Left lobe of liver (tissue), 2 donors: ENCODE measurements at regions not wholly inside any gene's neighbourhood (a gene's known extent, or its start where the extent isn't known, plus 50 kb on each side); places are given as distances from the start of the nearest gene placed in this dataset.

ENCODE experiments used
- ATAC-seq: fragments of 200-7000 bp; cut with Tn5 transposase; one replicate; pipeline ENCODE4 v1.9.1; 2020; ENCODE audit warnings: mild to moderate bottlenecking, moderate library complexity
- DNase-seq: peaks from one replicate; pipeline ENCODE4 v3.0.0-alpha.2; 2020; ENCODE audit warnings: low spot score
- donor health status: DM: no; HTN: no; CAD: no; lungs with moderate emphysema.
- donor health status: DM: no; HTN: yes; CAD: no.

DNA sequence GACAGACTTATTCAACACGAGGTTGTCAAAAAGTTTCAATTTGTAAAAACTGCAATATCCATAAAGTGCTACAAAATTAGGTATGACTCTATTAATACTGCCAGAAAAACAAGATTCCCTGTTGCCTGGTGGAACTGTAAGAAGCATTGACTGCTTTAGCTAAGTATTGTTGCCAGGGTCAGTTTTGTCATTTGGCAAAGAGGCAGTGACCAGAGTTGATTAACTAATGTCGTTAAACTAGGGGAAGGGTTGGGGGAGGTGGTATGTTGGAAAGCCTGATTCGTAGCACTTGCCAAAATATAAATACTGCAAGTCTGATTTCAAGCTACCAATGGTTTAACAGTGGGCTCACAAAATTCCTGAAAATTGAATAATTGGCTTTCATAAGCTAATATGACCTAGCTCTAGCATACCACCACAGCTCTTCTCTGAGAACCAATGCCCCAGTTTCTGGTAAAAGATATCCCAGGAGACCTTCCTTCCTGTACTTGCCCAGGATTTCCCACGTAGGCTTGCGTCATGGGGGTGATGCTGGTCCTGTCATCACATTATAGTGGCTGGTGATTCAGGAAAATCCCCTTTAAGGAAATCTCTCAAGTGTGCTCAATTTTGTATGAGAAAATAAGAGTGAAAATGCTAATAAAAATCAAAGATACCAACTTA lies 266.4 kb upstream of the TBC1D5 start:
- ATAC-seq: no peak
- DNase-seq: no peak

DNA sequence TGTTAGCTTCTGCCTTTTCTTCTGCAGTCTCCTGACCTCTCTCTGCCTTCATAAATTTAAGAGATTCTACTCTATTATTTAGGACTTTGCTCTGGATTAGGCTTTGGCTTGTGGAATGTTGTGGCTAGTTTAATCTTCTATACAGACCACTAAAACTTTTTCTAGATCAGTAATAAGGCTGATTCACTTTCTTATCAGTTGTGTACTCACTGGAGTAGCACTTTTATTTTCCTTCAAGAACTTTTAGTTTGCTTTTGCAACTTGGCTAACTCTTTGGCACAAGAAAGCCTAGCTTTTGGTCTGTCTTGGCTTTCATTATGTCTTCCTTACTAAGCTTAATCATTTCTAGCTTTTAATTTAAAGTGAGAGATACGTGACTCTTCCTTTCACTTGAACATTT lies 265.5 kb upstream of the TBC1D5 start:
- ATAC-seq: no peak
- no peak for DNase-seq

DNA sequence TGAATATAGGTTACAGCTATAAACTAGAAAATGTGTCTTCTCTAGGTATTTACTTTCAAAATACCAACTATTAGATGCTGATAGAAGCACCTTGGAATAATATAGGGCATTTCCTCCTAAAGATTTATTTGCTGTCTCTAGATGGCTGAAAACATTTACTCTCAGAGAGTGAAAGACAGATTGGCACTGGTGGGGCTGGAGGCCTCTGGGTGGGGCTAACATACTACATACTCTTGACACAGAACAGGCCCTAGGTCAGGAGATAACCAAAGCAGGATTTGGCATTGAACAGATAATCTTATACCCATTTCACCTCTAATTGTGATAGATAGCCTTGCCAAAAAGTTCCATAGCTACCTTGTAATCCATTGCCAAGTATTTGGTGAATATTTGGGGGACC lies 253.3 kb upstream of the TBC1D5 start:
- no peak for DNase-seq
- ATAC-seq: no peak

DNA sequence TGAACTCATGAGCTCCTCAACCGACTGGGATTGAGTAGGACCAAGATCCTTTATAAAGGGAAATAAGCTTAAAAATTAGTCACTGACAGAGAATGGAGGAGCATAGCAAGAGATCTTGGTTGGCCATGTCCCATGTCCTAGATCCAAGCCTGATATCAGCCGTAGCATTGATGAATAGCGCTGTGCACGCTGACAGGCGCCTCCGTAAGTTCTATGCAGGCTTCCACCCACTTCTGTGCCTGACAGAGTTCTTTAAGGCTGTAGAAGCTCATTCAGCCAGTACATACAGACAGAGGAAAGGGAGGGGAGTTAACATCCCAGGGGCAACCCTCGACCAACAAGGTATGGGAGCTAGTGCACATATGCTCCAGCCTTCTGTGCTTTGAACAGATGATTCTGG lies 251.7 kb upstream of the TBC1D5 start:
- DNase-seq: no peak
- ATAC-seq: no peak

DNA sequence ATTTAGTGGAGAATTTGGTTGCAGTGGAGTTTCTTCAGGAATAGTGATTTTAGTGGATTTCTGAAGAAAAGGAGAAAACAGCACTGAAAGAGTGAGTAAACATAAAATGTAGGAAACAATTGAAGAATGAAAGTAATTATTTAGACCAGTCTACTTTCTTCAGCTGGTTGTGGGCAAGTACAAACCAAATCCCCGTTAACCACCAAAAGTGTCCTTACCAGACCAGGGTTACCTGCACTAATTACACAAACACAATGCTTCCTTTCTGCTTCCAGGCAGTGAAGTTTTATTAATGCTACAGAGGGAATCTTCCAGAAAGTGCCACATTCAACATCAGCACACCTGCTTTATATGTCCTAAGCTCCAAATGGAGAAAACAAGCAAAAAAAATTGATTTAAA lies 248.0 kb upstream of the TBC1D5 start:
- ATAC-seq: no peak
- DNase-seq: no peak

DNA sequence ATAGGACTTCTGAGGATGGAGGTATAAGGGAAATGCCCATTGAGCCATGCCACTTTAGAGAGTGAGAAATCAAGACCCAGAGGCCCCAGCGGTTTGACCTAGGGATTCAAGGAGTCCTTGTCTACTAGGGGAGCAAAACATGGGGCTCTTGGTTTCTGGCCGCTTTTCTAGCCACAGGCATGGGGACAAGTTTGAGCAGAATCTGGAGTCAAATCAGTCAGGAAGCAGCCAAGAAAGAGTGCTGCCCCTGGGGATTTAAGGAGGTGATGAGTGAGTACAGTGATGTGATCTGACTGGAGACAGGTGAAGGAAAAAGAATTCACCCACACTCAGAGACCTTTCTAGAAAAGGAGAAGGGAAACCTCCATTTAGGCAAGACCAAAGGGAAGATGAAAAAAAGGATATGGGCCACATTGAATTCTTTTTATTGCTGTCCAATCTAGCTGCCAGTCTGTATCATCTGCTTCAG lies 244.0 kb upstream of the TBC1D5 start:
- no peak for DNase-seq

GRCh38 chr3:17985658-17986347 lies 243.4 kb upstream of the TBC1D5 start:
- ATAC-seq (no peak), DNase-seq (no peak)

More for the DNA sequence above, 244.0 kb upstream of the TBC1D5 start:
- ATAC-seq: no peak

- ATAC-seq (no peak), DNase-seq (no peak)
These were observed 240.7 kb upstream of the TBC1D5 start for GRCh38 chr3:17983106-17983505.

DNA sequence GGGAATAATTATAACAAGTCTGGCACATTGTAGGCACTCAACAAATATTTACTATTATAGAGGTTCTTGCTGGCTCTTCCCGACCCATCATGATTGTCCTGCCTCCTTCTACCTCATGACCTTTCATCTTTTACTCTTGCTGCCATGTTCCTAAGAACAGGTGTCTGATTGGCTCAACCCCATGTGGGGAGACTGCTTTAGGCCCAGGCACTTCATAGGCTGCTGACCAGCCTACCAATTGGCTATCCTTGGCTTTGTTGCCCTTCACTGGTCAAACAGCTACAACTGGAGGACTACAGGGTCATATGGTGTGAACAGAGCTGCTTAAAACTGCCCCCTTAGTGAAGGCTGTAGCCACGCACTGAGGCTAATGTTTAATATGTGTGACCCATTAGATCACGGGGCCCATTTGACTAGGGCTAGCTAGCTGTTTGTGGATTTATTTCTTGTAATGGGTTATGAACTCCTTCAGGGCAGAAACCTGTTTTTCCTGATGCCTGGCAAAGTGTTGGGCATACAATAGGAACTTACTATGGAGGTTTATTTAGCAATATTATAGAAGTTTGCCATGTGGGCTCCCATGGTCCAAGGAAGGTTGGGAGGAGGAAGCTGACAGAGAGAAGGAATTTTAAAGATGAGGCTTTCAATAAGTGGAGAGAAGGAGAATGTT lies 239.9 kb upstream of the TBC1D5 start:
- ATAC-seq: no peak
- DNase-seq: no peak

DNA sequence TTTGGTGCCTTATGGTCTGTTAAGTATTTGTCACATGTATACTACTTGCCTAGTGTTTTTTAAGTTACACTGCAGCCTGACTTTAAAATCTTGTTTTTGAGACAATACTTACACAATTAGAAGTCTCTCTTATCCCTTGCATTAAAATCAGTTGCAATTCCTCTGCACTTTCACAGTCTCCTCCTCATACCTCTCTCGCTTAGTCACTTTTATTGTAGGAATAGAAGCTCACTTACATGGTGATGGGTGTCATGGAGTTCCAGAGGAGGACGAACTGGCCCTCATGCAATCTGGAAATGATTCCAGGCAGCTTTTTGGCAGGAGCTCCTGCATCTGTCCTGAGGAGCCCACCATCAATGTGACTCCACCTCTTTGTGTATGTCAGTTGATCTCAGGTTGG lies 238.4 kb upstream of the TBC1D5 start:
- DNase-seq (no peak), ATAC-seq (no peak)

- ATAC-seq (no peak), DNase-seq (no peak)
These were observed 237.5 kb upstream of the TBC1D5 start for GRCh38 chr3:17979911-17980310.

DNA sequence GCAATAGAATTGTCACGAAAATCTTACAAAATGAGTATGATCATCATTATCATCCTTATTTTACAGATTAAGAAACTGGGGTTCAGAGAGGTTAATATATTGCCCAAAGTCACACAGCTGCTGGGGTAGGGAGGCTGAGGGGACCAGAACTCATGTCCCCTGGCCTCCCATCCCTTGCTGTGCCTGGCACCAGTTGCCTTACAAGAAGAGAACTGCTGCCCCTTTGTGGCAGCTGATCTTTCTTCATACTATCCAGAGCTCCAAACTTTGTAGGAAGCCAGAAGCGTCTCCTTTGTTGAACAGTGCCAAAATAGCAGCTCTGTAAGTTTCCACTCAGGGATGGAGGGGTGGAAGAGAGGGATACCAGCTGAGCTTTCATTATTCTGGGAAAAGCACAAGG lies 236.8 kb upstream of the TBC1D5 start:
- ATAC-seq (no peak), DNase-seq (no peak)

GRCh38 chr3:17974206-17974841 lies 231.9 kb upstream of the TBC1D5 start:
- ATAC-seq (no peak), DNase-seq (no peak)

DNA sequence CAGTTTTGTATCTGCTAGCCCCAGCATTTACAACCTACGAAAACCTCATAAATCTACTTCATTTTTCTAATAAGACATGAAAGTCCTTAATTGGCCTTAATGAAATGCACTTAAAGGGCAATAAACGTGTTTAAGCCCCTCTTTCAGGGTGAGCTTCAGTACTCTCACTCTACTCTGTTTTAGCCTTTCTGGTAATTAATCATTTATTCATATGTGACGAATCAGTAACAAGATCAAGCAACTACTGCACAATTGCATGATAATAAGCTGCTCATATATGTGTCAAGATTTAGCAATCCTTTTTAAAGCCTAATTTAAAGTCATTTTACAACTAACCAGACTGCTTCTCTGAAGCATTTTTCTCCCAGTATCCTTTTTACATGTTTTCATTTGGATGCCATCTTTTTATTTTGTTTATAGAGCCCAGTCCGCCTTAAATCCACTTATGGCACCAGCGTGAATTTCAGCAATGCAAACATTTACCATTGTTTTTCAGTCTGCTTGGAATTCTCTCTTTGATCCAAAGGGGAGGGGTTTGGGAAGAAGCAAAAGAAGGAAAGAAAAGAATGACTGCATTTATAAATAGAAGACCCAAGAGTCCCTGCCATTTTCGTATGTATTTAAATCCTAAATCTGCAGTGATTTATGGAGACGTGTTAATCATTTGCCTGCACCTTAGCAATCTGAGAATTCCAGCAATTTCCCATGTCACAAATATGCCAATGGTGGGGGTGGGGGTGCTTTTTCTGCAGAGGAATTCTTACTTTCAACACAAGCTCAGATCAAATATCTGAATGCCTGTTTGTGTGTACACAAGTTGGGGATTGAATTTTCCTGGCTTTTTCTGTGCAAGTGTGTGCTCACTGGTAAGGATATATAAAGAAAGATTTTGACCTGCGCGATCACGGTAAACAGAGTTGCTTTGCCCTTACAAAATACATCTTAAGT lies 230.8 kb upstream of the TBC1D5 start:
- ATAC-seq (no peak), DNase-seq (no peak)

GRCh38 chr3:17972476-17972875 lies 230.0 kb upstream of the TBC1D5 start:
- ATAC-seq (no peak), DNase-seq (no peak)

- ATAC-seq (no peak), DNase-seq (no peak)
These were observed 229.6 kb upstream of the TBC1D5 start for GRCh38 chr3:17972030-17972429.

- no peak for ATAC-seq
- no peak for DNase-seq
These were observed 227.6 kb upstream of the TBC1D5 start for GRCh38 chr3:17969985-17970568.

GRCh38 chr3:17969244-17969643 lies 226.8 kb upstream of the TBC1D5 start:
- ATAC-seq (no peak), DNase-seq (no peak)

DNA sequence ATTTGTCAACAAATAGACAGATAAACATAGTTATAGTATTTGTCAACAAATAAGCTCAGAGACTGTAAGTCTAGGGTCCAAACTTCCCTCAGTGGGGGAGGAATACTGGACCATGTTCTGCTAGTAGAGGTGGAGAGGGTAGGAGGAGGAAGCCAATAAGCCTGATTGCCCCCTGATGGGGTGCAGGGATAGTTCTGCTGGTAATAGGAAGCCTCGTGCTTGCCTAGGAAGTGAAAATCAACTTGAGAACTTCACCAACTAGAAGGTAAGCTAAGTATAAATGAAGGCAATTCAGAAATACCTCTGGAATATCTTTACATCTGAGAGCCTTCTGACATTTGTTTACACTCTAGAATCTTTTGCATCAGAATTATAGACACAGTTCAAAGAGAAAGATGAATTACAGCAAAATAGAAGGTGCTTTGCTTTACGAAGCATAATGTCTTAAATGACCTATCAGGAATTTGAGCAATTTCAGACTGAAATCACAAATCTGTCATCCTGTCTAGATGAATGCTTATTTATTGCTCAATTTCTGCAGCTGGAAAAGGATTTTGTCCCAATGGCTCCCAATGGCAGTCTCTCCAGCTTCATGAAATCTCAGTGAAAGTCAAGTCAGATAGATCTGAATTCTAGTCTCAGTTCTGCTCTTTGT lies 225.6 kb upstream of the TBC1D5 start:
- ATAC-seq: no peak
- DNase-seq: no peak

DNA sequence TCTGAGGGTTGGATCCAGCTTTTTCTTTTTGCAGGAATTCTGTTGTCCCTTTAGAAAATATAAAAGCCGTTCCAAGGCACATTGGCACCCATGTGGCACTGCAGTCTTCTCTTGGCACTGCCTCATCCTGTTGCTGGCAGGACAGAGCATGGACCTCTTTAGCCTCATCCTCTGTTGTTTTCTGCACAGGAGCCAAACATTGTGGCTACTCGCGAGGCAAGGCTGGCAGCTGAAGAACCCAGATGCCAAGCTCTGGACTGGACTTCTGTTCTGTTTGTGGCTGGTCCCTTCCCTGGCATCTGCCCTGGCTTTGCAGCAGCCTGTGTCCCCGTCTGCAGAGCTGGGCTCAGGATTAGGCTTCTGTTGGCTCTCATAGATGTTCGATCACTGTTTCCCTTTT lies 224.7 kb upstream of the TBC1D5 start:
- DNase-seq (no peak), ATAC-seq (peak; percentile 66)
